ENCODE measurements at regions not wholly inside any gene's neighbourhood (a gene's known extent, or its start where the extent isn't known, plus 50 kb on each side); places are given as distances from the start of the nearest gene placed in this dataset.
"Not testable (repeated sequence)": the region's sequence is repeated elsewhere in the genome, so short reads cannot be mapped to it uniquely, and the experiment has no call there.

- not testable (repeated sequence) for TF ChIP-seq CTCF (conservative IDR thresholded peaks at IDR 0.05; ENCODE audit: low read depth in 2 of 2)
- TF ChIP-seq, protein P1, sequence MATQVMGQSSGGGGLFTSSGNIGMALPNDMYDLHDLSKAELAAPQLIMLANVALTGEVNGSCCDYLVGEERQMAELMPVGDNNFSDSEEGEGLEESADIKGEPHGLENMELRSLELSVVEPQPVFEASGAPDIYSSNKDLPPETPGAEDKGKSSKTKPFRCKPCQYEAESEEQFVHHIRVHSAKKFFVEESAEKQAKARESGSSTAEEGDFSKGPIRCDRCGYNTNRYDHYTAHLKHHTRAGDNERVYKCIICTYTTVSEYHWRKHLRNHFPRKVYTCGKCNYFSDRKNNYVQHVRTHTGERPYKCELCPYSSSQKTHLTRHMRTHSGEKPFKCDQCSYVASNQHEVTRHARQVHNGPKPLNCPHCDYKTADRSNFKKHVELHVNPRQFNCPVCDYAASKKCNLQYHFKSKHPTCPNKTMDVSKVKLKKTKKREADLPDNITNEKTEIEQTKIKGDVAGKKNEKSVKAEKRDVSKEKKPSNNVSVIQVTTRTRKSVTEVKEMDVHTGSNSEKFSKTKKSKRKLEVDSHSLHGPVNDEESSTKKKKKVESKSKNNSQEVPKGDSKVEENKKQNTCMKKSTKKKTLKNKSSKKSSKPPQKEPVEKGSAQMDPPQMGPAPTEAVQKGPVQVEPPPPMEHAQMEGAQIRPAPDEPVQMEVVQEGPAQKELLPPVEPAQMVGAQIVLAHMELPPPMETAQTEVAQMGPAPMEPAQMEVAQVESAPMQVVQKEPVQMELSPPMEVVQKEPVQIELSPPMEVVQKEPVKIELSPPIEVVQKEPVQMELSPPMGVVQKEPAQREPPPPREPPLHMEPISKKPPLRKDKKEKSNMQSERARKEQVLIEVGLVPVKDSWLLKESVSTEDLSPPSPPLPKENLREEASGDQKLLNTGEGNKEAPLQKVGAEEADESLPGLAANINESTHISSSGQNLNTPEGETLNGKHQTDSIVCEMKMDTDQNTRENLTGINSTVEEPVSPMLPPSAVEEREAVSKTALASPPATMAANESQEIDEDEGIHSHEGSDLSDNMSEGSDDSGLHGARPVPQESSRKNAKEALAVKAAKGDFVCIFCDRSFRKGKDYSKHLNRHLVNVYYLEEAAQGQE (IDR thresholded peaks at IDR 0.05; ENCODE audit: unreplicated experiment), result not testable (repeated sequence)
Measured at GRCh38 chr6:74170550-74170949, 474.5 kb downstream of the CD109 start.

Data from GM23338 (cell line).